ENCODE measurements at regions not wholly inside any gene's neighbourhood (a gene's known extent, or its start where the extent isn't known, plus 50 kb on each side); places are given as distances from the start of the nearest gene placed in this dataset.

- peak; percentile 52 to 73 (median 65) for DNase-seq (ENCODE audit: low read depth in 3 of 3, low spot score in 2 of 3)
These were observed 52.0 kb upstream of the KCNA1 start for GRCh38 chr12:4857472-4858291.

- no peak for DNase-seq (ENCODE audit: low read depth in 3 of 3, low spot score in 2 of 3)
These were observed 51.3 kb upstream of the KCNA1 start for GRCh38 chr12:4858386-4858785.

GRCh38 chr12:4859478-4860210, 50.1 kb upstream of the KCNA1 start:
- DNase-seq (ENCODE audit: low read depth in 3 of 3, low spot score in 2 of 3), result no peak
